GM23338 (cell line): ENCODE measurements at regions not wholly inside any gene's neighbourhood (a gene's known extent, or its start where the extent isn't known, plus 50 kb on each side); places are given as distances from the start of the nearest gene placed in this dataset.
"Not testable (repeated sequence)": the region's sequence is repeated elsewhere in the genome, so short reads cannot be mapped to it uniquely, and the experiment has no call there.

Experiments
- ATAC-seq: fragments of 200-7000 bp; cut with Tn5 transposase; 3 replicates; pipeline ENCODE4 v1.9.1; 2020
- DNase-seq: peaks from one replicate; pipeline ENCODE4 v3.0.0-alpha.2; 2015; ENCODE audit warnings: low spot score
- H2AFZ ChIP-seq: fragments of 200-600 bp; sonication (generic); 2 replicates; pipeline ENCODE4 v1.8.0; 2016; ENCODE audit warnings: antibody characterized with exemption, mild to moderate bottlenecking, moderate library complexity
- H3F3A ChIP-seq: fragments of 200-600 bp; sonication (generic); replicated peaks from 2 replicates; pipeline ENCODE4 v1.8.0; 2017; ENCODE audit warnings: antibody characterized with exemption, mixed run types, low read depth
- H3K27ac ChIP-seq: fragments of 200-600 bp; sonication (generic); 2 replicates; pipeline ENCODE4 v1.6.1; 2016; ENCODE audit warnings: low read depth
- H3K27me3 ChIP-seq: fragments of 200-600 bp; sonication (generic); 2 replicates; pipeline ENCODE4 v1.8.0; 2016; ENCODE audit warnings: mild to moderate bottlenecking, mixed run types, moderate library complexity; ENCODE audit not compliant: insufficient read depth
- H3K36me3 ChIP-seq: fragments of 200-600 bp; sonication (generic); 2 replicates; pipeline ENCODE4 v1.8.0; 2016; ENCODE audit warnings: mild to moderate bottlenecking; ENCODE audit not compliant: insufficient read depth
- H3K4me1 ChIP-seq: fragments of 200-600 bp; sonication (generic); 2 replicates; pipeline ENCODE4 v1.8.0; 2016; ENCODE audit warnings: mild to moderate bottlenecking, moderate library complexity; ENCODE audit not compliant: insufficient read depth
- H3K4me2 ChIP-seq: fragments of 200-600 bp; sonication (generic); 2 replicates; pipeline ENCODE4 v1.7.1; 2017; ENCODE audit warnings: mixed run types
- H3K4me3 ChIP-seq: fragments of 200-600 bp; sonication (generic); 2 replicates; pipeline ENCODE4 v1.6.1; 2016; ENCODE audit warnings: mixed run types
- H3K79me2 ChIP-seq: fragments of 200-600 bp; sonication (generic); replicated peaks from 2 replicates; pipeline ENCODE4 v1.8.0; 2017; ENCODE audit warnings: mild to moderate bottlenecking; ENCODE audit not compliant: insufficient read depth
- H3K9me2 ChIP-seq: fragments of 200-600 bp; sonication (generic); 2 replicates; pipeline ENCODE4 v1.8.0; 2017; ENCODE audit not compliant: insufficient read depth
- H4K20me1 ChIP-seq: fragments of 200-600 bp; sonication (generic); replicated peaks from 2 replicates; pipeline ENCODE4 v1.8.0; 2017; ENCODE audit warnings: mild to moderate bottlenecking; ENCODE audit not compliant: insufficient read depth
- H3K27ac Mint-ChIP-seq: 2 replicates; pipeline ENCODE4 v1.8.0; 2020; ENCODE audit warnings: inconsistent platforms, mild to moderate bottlenecking, moderate library complexity, mixed read lengths
- H3K27me3 Mint-ChIP-seq: 3 replicates; pipeline ENCODE4 v1.8.0; 2022; ENCODE audit warnings: low read depth, mild to moderate bottlenecking, moderate library complexity, mixed read lengths, inconsistent platforms; ENCODE audit not compliant: insufficient read depth, poor library complexity
- H3K36me3 Mint-ChIP-seq: 3 replicates; pipeline ENCODE4 v1.8.0; 2021; ENCODE audit warnings: low read depth, mild to moderate bottlenecking, inconsistent platforms, moderate library complexity, mixed read lengths
- H3K4me1 Mint-ChIP-seq: 3 replicates; pipeline ENCODE4 v1.8.0; 2020; ENCODE audit warnings: mild to moderate bottlenecking, inconsistent platforms, mixed read lengths
- H3K4me3 Mint-ChIP-seq: 3 replicates; pipeline ENCODE4 v1.8.0; 2021; ENCODE audit warnings: moderate library complexity, mild to moderate bottlenecking, inconsistent platforms, mixed read lengths
- H3K9me3 Mint-ChIP-seq: 3 replicates; pipeline ENCODE4 v1.8.0; 2020; ENCODE audit warnings: moderate library complexity, mild to moderate bottlenecking, inconsistent platforms, mixed read lengths
- CREB1 ChIP-seq: fragments of 250-450 bp; sonication (Bioruptor Pico); IDR thresholded peaks from 2 replicates; pipeline ENCODE4 v1.5.0; 2020; ENCODE audit warnings: low read depth, mild to moderate bottlenecking, moderate library complexity
- CTCF ChIP-seq, 2 experiments: fragments of 200-600 bp in 1 of 2; sonication (generic) in 1 of 2; conservative IDR thresholded peaks; 2 replicates each; pipeline versions ENCODE4 v1.5.1 to v1.6.1; 2016 to 2017; ENCODE audit warnings: antibody characterized with exemption in 2 of 2, low read depth in 2 of 2, mild to moderate bottlenecking in 2 of 2, moderate library complexity in 1 of 2
- EZH2phosphoT487 ChIP-seq: fragments of 200-600 bp; sonication (generic); IDR thresholded peaks from one replicate; pipeline ENCODE4 v1.8.1; 2018; ENCODE audit warnings: antibody characterized with exemption; ENCODE audit not compliant: unreplicated experiment
- REST ChIP-seq: IDR thresholded peaks from one replicate; pipeline ENCODE4 v1.6.1; 2018; ENCODE audit warnings: antibody characterized with exemption; ENCODE audit not compliant: unreplicated experiment
- ZNF331 ChIP-seq: fragments of 250-450 bp; sonication (Bioruptor Pico); IDR thresholded peaks from 2 replicates; pipeline ENCODE4 v1.5.0; 2020; ENCODE audit warnings: low read depth, mild to moderate bottlenecking, moderate library complexity

- TF ChIP-seq REST (no peak), CTCF (conservative IDR thresholded peaks at IDR 0.05; ENCODE audit: low read depth in 2 of 2) (no peak), ZNF331 (no peak), CREB1 (CRISPR knock-in tag) (no peak), EZH2phosphoT487 (no peak)
Observed at GRCh38 chr13:68540244-68540643, 1310.1 kb upstream of the PCDH9 start (continued).

GRCh38 chr13:68535329-68535728, 1305.2 kb upstream of the PCDH9 start:
- no peak for ATAC-seq
- TF ChIP-seq ZNF331: no peak
- H3K27me3 ChIP-seq: no peaks in the 10 kb centered on the region
- no peaks in the 10 kb centered on the region for H3K9me3 Mint-ChIP-seq
- no peaks in the 10 kb centered on the region for H3K79me2 ChIP-seq
- H3K36me3 Mint-ChIP-seq: no peaks in the 10 kb centered on the region
- H3F3A ChIP-seq: no peaks in the 10 kb centered on the region
- no peak overlapping the region for H3K4me3 Mint-ChIP-seq
- no peak overlapping the region for H3K27ac Mint-ChIP-seq
- no peaks in the 10 kb centered on the region for H3K27me3 Mint-ChIP-seq
- no peaks in the 10 kb centered on the region for H4K20me1 ChIP-seq
- no peak overlapping the region for H3K4me2 ChIP-seq
- no peaks in the 10 kb centered on the region for H3K4me1 ChIP-seq
- H3K4me3 ChIP-seq: no peak overlapping the region
- H3K36me3 ChIP-seq: no peaks in the 10 kb centered on the region
- DNase-seq: no peak
- H3K9me2 ChIP-seq: no peaks in the 10 kb centered on the region
- no peak overlapping the region for H3K27ac ChIP-seq
- no peak overlapping the region for H2AFZ ChIP-seq
- H3K4me1 Mint-ChIP-seq: no peaks in the 10 kb centered on the region

- peaks cover 45% of the 10 kb centered on the region for H3K9me3 Mint-ChIP-seq
- H3K27me3 ChIP-seq, H3K4me1 Mint-ChIP-seq, H3K4me2 ChIP-seq, H3K27me3 Mint-ChIP-seq, H4K20me1 ChIP-seq, DNase-seq, H3K4me3 ChIP-seq, H3K79me2 ChIP-seq, H3K9me2 ChIP-seq, H3K4me3 Mint-ChIP-seq, H3K36me3 ChIP-seq, ATAC-seq, H3K27ac Mint-ChIP-seq, H3K4me1 ChIP-seq, H2AFZ ChIP-seq, H3F3A ChIP-seq, H3K27ac ChIP-seq: not testable (repeated sequence)
- peaks cover 32% of the 10 kb centered on the region for H3K36me3 Mint-ChIP-seq
Observed at GRCh38 chr13:68527167-68527566, 1297.0 kb upstream of the PCDH9 start.
